ENCODE measurements at regions not wholly inside any gene's neighbourhood (a gene's known extent, or its start where the extent isn't known, plus 50 kb on each side); places are given as distances from the start of the nearest gene placed in this dataset.

DNA sequence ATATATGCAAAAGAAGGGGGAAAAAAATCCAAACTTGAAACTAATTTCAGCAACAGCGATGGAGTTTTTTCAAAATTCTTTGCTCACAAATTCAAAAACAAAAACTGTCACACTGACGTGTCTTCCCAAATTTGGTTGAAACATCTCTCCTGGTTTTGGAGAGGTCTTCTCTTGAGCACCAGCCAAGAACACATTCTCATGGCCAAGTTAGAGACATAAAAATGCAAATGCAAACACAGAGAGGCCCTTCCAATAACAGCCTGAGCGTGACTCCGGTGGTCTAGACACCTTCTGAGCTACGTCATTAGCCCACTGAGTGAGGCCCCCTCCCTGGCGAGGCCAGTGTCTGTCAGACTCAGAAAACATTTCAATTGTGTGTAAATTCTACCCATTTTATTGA lies 436.0 kb upstream of the PROK2 start:
- TF ChIP-seq EZH2 (IDR thresholded peaks at IDR 0.05; ENCODE audit: low read depth) = no peak
- TF ChIP-seq, protein P1, sequence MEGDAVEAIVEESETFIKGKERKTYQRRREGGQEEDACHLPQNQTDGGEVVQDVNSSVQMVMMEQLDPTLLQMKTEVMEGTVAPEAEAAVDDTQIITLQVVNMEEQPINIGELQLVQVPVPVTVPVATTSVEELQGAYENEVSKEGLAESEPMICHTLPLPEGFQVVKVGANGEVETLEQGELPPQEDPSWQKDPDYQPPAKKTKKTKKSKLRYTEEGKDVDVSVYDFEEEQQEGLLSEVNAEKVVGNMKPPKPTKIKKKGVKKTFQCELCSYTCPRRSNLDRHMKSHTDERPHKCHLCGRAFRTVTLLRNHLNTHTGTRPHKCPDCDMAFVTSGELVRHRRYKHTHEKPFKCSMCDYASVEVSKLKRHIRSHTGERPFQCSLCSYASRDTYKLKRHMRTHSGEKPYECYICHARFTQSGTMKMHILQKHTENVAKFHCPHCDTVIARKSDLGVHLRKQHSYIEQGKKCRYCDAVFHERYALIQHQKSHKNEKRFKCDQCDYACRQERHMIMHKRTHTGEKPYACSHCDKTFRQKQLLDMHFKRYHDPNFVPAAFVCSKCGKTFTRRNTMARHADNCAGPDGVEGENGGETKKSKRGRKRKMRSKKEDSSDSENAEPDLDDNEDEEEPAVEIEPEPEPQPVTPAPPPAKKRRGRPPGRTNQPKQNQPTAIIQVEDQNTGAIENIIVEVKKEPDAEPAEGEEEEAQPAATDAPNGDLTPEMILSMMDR (conservative IDR thresholded peaks at IDR 0.05) = no peak

DNA sequence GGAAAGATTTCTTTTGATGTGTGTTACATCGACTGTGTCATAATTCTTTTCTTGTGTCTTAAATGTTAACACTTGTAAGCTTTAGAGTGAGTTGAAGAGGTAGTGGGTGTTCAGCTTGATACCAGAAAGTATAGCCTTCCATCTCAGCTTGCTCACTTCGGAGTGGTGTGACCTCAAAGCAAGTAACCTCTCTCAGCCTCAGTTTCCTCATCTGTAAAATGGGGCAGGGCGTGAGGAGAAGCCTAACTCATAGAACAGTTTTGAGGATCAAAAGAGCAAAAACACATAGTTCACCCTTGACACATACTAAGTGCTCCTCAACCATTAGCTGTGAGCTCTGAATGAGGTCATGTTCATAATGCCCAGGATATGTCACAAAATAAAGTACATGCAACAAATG lies 434.8 kb upstream of the PROK2 start:
- ChIA-PET CTCF (no interaction called here), POLR2A (ENCODE audit: unreplicated experiment) (no interaction called here)
- DNase-seq = no peak
- Histone ChIP-seq H2AFZ (no peak overlapping the region), H3K9me3 (ENCODE audit: insufficient read depth, low read depth) (0 out of 2 replicates have a peak, but pooled peaks cover under 1% of the 10 kb centered on the region), H3K27me3 (ENCODE audit: insufficient read depth, low read depth) (no peaks in the 10 kb centered on the region), H3K9me2 (ENCODE audit: insufficient read depth) (no peaks in the 10 kb centered on the region), H3K4me1 (replicated peaks; ENCODE audit: insufficient read depth) (no peaks in the 10 kb centered on the region), H3K4me3 (no peak overlapping the region), H3K4me2 (no peak overlapping the region), H3F3A (ENCODE audit: insufficient read depth, low read depth) (no peaks in the 10 kb centered on the region), H4K20me1 (ENCODE audit: insufficient read depth) (no peaks in the 10 kb centered on the region), H3K36me3 (ENCODE audit: low read depth) (no peaks in the 10 kb centered on the region), H3K79me2 (ENCODE audit: low read depth) (no peaks in the 10 kb centered on the region), H3K27ac (no peak overlapping the region)
- intact Hi-C loops (cut with micrococcal nuclease; ENCODE audit: unreplicated experiment) = no loop called here
- no TSS peak for BruUV-seq (replicated peaks)
- TF ChIP-seq, protein P1 (conservative IDR thresholded peaks at IDR 0.05) = no peak
- no peak for TF ChIP-seq EZH2 (IDR thresholded peaks at IDR 0.05; ENCODE audit: low read depth)

More for the DNA sequence above, 436.0 kb upstream of the PROK2 start:
- H3K27me3 ChIP-seq (ENCODE audit: insufficient read depth, low read depth) = no peaks in the 10 kb centered on the region
- no peaks in the 10 kb centered on the region for H3K36me3 ChIP-seq (ENCODE audit: low read depth)
- DNase-seq = no peak
- H3F3A ChIP-seq (ENCODE audit: insufficient read depth, low read depth) = no peaks in the 10 kb centered on the region
- H3K4me2 ChIP-seq = no peak overlapping the region
- BruUV-seq (replicated peaks) = no TSS peak
- no peak overlapping the region for H2AFZ ChIP-seq
- H3K9me2 ChIP-seq (ENCODE audit: insufficient read depth) = no peaks in the 10 kb centered on the region
- H4K20me1 ChIP-seq (ENCODE audit: insufficient read depth) = no peaks in the 10 kb centered on the region
- no peaks in the 10 kb centered on the region for H3K4me1 ChIP-seq (replicated peaks; ENCODE audit: insufficient read depth)
- intact Hi-C loops (cut with micrococcal nuclease; ENCODE audit: unreplicated experiment) = no loop called here
- H3K27ac ChIP-seq = no peak overlapping the region
- POLR2A ChIA-PET (ENCODE audit: unreplicated experiment) = no interaction called here
- H3K79me2 ChIP-seq (ENCODE audit: low read depth) = no peaks in the 10 kb centered on the region
- H3K9me3 ChIP-seq (ENCODE audit: insufficient read depth, low read depth) = peaks cover 4% of the 10 kb centered on the region; the same call in 1 of the 2 replicates
- CTCF ChIA-PET = no interaction called here
- H3K4me3 ChIP-seq = no peak overlapping the region

DNA sequence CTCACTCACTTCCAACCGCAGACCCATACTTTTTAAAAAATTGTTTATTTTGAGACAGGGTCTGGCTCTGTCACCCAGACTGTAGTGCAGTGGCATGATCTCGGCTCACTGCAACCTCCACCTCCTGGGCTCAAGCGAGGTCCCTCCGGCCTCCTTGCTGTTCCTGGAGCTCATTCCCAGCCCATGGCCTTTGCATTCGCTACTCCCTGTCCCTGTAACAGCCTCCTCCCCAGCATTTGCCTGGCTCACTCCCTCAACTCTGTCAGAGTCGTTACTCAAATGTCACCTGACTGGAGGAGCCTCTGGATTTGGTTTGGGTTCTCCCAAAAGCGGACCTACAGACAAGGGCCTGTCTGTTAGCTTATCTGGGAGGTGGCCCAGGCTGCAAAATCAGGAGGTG lies 432.6 kb upstream of the PROK2 start:
- no peaks in the 10 kb centered on the region for H3K9me3 ChIP-seq (ENCODE audit: insufficient read depth, low read depth)
- ChIA-PET CTCF (no interaction called here), POLR2A (ENCODE audit: unreplicated experiment) (no interaction called here)
- no peak overlapping the region for H3K27ac ChIP-seq
- intact Hi-C loops (cut with micrococcal nuclease; ENCODE audit: unreplicated experiment) = no loop called here
- no peaks in the 10 kb centered on the region for H3K79me2 ChIP-seq (ENCODE audit: low read depth)
- no peaks in the 10 kb centered on the region for H3F3A ChIP-seq (ENCODE audit: insufficient read depth, low read depth)
- no peaks in the 10 kb centered on the region for H3K9me2 ChIP-seq (ENCODE audit: insufficient read depth)
- no peaks in the 10 kb centered on the region for H3K4me1 ChIP-seq (replicated peaks; ENCODE audit: insufficient read depth)
- H2AFZ ChIP-seq = no peak overlapping the region
- H3K4me2 ChIP-seq = no peak overlapping the region
- TF ChIP-seq, protein P1 (conservative IDR thresholded peaks at IDR 0.05) = no peak
- no peak for TF ChIP-seq EZH2 (IDR thresholded peaks at IDR 0.05; ENCODE audit: low read depth)
- no peaks in the 10 kb centered on the region for H3K36me3 ChIP-seq (ENCODE audit: low read depth)
- H3K4me3 ChIP-seq = no peak overlapping the region
- H4K20me1 ChIP-seq (ENCODE audit: insufficient read depth) = no peaks in the 10 kb centered on the region
- no TSS peak for BruUV-seq (replicated peaks)
- DNase-seq = no peak
- no peaks in the 10 kb centered on the region for H3K27me3 ChIP-seq (ENCODE audit: insufficient read depth, low read depth)
